ENCODE measurements at regions not wholly inside any gene's neighbourhood (a gene's known extent, or its start where the extent isn't known, plus 50 kb on each side); places are given as distances from the start of the nearest gene placed in this dataset.

DNA sequence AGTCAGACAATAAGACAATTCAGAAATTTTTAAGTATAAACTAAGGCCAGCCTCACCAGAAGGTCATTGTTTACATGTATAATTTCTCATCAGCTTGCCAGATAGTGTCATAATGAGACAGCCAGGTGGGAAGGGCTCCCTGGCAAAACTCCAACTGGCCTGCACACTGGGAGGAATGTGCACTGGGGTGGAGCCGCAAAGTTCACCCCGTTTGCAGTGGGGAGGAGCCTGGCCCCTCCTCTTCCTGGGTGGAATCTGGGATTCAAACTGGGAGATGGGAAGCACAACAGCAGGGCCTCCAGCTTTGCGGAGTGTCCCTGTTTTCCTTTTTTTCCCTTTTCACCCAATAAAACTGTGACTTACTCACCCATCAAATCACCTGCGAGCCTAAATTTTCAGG lies 329.9 kb downstream of the SMARCA1 start:
- no peak for TF ChIP-seq POLR2AphosphoS5 (IDR thresholded peaks at IDR 0.05)
- TF ChIP-seq, protein P1, sequence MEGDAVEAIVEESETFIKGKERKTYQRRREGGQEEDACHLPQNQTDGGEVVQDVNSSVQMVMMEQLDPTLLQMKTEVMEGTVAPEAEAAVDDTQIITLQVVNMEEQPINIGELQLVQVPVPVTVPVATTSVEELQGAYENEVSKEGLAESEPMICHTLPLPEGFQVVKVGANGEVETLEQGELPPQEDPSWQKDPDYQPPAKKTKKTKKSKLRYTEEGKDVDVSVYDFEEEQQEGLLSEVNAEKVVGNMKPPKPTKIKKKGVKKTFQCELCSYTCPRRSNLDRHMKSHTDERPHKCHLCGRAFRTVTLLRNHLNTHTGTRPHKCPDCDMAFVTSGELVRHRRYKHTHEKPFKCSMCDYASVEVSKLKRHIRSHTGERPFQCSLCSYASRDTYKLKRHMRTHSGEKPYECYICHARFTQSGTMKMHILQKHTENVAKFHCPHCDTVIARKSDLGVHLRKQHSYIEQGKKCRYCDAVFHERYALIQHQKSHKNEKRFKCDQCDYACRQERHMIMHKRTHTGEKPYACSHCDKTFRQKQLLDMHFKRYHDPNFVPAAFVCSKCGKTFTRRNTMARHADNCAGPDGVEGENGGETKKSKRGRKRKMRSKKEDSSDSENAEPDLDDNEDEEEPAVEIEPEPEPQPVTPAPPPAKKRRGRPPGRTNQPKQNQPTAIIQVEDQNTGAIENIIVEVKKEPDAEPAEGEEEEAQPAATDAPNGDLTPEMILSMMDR (IDR thresholded peaks at IDR 0.05) = no peak
- TF ChIP-seq POLR2A (IDR thresholded peaks at IDR 0.05) = no peak

Data from sigmoid colon (tissue), 4 donors.